HG02943 (cell line): ENCODE measurements at regions not wholly inside any gene's neighbourhood (a gene's known extent, or its start where the extent isn't known, plus 50 kb on each side); places are given as distances from the start of the nearest gene placed in this dataset.

ENCODE experiments used
- ATAC-seq: cut with Tn5 transposase; IDR thresholded peaks from one replicate; pipeline ENCODE4 v1.9.1; 2021; ENCODE audit warnings: mild to moderate bottlenecking, low read depth, moderate library complexity; ENCODE audit not compliant: unreplicated experiment

DNA sequence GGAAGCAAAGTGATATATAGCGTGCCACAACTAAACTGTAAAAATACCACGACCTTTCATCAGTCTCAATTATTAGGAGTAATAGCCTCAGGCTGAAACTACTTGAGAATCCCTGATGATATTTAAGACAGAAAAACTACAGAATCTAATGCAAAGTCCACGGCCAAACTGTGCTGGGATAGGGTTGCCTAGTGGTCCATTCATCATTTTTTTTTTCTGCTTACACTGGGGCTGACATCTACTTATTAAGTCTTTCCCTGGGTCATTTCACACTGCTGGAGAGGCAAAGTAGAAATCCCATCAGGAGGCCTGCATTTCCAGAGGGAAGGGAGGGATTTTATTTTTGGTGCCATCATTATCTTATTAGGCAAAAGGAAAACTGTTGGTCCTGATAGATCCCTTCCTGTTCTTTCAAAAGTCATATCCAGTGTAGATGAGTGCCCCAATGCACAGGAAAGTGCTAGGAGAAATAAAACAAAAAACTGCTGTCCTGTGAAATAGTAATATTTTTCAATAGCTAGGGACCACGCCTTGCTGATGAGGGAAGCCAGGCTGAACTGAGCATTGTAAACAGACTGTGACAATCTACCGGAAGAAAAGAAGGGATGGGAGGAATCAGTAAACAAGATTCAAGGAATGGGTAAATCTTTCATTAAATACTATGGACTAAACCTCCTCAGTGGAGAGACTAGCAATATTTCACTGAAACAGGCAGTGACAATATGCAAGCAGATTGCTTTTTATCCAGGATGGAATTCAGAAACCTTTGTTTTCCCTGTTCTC is 644.3 kb downstream of the IRS1 start:
- ATAC-seq = no peak

DNA sequence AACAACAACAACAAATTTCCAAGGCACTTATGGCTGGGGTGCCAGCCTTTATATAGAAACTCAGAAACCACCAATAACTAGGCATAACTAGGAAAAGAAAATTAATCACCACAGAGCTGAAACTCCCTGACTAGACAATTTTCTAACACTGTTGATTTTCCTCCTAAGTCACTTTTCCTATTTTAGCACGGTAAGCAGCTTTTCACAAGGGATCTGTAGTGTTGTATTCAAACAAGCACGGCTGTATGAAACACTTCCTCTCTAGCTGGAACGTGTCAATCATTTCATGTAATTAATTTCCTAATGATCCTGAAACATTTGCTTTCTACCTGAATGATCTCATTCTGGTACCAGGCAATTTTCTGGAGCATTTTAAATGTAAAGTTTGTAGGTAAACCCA is 645.0 kb downstream of the IRS1 start:
- ATAC-seq = no peak

DNA sequence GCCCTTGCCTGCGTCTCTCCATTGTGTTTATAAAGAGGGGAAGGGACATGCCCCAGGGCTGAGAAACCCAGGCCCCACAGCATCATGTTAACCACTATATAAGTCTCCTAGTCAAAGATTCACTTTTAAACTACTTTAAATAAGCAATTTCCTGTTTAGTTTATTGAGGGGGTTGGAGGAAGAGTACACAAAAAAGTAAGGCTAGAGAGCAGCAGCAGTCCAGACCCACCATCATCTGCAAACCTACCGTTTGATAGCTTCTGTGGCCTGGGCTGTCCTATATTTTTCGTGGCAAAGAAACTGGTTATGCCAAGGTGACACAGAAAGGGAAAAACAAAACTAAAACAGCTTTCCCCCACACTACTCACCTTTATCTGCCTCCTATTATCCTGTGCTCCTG is 646.1 kb downstream of the IRS1 start:
- no peak for ATAC-seq

DNA sequence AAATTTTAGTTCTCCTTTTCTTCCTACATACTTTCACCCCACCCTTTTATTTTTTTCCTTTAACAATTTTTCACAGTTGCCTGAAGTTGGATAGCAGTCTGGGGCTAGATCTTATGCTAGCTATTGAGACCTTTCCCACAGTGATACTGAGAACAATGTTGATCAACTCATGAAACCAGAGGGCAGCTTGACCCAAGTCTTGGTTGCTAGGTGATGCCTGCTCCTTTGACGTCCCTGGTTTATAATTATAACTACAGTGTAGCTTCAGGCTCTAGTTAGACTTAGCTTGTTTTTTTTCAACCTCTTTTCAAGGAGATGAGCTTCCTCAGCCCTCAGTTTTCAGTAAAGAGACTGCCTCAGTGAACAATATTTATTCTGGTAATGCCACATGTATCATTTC is 648.5 kb downstream of the IRS1 start:
- no peak for ATAC-seq

DNA sequence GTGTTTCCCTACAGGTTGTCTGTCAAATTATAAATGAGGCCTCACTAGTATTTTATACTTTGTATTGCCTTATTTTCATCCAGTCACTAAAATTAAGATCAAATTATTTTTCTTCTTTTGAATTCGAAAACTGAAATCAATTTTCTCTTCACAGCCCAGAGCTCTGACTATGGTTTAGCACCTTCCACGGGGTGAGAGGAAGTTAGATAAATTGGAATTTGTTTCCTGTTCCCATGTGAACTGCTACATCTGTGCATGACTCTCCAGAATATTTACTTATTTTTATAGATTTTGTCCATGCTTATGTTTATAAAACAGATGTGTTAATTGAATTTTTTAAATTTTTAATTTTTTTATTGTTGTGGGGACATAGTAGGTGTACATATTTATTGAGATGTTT is 656.5 kb downstream of the IRS1 start:
- no peak for ATAC-seq

DNA sequence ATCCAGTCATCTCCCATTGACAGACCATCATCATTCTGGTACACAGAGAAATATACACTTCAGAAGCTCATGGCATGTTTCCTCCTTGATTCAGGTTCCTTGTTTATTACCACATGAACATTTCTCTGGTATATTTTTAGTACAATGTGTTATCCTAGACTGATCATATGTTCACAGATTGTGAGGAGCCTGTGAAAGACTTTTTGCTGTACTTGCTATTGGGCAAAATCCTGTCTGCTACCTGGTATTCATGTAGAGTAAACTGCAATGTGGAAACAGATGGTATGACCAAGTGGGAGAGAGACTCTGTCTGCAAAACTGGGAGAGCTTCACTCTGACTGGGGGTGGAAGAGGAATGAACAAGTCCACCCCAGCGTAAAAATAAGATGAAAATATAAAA is 657.2 kb downstream of the IRS1 start:
- ATAC-seq = no peak

DNA sequence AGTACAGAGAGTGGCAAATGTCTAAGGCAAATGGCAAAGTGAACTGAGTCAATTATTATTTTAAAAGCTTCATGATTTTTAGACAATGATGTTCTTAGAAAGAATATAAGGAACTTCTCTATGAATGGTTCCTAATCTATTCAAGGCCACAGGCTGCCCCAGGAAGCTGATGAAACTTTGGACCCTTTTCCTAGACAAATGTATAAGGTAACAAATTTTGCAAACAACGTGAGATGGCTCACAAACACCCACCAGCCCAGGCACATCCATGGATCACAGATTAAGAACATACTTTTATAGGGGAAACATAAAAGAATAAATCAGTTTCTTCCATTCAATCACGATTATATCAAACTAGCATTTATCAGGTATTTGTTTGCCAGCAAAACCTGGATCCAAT is 659.0 kb downstream of the IRS1 start:
- ATAC-seq = no peak

DNA sequence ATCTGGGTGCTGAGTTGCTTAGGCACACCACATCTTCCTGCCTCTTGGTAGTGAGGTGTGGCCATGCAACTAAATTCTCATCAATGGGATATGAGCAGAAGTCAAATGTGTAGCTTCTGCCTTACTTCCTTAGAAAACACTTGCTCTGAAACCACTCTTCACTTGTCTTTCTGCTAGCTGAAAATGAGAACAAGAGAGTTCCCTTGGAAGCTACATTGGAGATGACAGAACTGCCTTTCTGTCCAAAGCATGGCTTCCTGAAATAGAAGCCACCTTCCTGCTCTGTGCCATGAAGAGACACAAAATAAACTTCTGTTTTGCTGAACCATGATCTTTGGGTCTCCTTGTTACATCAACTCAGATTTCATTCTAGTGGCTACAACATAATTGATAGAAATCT is 659.9 kb downstream of the IRS1 start:
- no peak for ATAC-seq

DNA sequence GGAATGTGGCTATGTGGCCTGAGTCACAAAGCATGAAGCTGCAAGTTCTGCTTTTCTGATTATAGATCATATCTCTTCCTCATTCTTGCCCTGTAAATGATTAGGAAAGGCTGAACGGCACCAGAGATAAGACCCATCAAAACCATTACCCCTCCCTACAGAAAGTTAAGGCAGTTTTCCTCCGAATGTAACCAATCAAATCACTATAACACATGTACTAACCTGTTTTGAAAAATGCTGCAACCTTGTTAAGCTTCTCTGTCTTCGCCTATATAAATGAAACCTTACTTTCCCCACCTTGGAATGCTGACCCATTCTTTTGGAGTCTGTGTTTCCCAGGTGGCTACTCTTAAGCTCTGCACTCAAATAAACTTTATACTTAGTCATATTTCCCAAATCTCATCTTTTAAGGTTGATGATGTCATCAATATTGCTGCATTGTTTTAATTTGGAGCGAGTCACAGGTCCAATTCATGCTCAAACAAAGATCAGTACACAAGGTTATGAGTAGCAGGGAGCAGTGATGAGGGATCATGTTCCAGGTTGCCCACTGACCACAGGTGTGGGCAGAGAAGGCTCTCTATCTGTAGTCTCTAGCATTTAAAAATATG is 662.3 kb downstream of the IRS1 start:
- ATAC-seq = no peak

DNA sequence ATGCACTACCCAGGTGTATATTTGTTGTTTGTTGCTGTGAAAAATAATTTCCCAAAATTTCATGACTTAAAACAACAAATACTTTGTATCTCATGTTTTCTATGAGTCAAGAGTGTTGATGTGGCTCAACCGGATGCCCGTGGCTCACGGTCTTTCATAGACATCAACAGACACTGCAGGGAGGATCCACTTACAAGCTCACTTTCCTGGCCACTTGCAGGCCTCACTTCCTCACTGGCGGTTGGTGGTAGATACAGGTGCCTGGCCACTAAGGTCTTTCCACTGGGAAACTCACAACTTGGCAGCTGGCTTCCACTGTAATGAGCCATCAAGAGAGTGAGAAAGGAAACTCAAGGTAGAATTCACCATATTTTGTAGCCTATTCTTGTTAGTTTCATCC is 662.9 kb downstream of the IRS1 start:
- no peak for ATAC-seq

DNA sequence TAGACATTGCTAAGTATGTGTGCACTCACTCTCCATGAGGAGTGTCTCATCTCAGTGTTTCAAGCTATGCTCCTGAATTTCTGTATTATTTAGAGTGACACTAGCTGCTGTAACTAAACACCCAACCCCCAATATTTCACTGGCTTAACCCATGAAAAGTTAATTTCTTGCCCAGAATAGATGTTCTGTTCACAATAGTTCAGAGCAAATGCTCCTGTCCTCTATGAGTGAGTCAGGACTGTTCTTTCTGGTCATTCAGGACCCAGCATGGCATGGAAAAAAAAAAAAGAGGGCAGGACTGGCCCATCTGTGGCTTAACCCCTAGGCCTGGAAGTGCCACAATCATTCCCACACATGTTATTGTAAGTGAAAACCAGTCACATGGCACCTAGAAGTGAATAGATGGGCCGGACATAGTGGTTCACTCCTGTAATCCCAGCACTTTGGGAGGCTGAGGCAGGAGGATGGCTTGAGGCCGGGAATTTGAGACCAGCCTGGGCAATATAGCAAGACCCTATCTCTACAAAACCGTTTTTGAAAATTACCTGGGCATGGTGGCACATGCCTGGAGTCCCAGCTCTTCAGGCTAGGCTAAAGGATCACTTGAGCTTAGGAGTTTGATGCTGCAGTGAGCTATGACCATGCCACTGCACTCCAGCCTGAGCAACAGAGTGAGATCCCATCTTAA is 663.6 kb downstream of the IRS1 start:
- ATAC-seq = no peak

DNA sequence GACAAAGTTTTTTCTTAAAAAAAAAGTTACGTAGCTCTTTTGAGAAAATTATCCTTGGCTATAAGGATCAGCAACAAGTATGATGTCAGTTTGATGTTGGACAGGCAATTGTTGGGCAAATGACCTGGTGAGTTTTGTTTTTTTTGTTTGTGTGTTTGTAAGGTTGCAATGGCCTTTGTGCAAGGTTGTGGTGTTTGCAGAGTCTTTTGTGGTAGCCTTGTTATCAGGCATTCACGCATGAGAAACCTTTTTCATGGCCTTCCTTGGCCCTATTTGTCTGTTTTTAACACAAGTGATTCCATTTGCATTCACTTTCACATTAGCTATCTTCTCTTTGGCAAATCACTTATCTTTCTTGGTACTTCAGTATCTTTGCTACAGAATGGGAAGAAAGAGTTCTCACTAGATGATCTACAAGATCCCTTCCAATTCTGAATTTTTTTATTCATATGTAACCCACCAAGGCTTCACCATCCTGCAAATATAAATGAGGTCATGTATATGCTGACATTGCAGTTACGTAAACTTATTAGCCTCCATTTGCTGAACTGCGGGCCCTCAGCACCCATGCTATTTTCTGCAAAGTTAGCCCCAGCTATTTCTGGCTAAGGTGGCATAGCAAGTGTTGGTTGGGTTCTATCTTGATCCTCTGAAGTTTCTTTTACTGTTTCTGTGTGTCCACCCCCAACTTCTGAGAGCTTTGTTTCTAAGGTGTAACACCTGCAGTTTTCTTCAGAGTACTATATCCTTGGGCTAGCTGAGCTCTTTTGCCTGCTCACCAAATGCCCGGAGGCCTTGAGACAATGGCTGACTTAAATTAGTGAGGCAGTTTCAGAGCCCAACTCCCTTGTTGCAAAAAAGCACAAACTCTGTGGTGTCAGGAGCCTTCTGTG is 667.1 kb downstream of the IRS1 start:
- ATAC-seq = no peak

DNA sequence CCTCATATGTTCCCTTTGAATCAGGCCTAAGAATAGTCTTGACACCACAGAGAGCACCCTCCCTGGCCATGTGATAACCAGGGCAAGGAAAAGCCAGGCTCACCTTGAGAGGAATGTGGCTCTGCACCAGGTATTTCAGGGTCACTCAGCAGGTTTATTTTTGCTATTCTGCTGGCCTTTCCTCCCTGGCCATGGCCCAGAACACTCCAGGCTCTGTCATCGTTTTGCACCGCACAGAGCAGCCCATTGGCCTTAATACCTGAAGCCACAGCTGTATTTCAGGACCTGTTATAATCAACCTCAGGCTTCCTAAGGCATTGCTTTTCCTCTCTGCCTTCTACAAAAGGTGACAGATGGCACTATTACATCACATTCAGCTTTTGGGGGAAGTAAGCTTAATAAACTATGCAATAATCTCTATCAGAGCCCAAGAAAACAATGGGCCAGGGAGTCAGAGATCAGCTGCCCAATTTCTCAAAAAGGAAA is 668.3 kb downstream of the IRS1 start:
- no peak for ATAC-seq

DNA sequence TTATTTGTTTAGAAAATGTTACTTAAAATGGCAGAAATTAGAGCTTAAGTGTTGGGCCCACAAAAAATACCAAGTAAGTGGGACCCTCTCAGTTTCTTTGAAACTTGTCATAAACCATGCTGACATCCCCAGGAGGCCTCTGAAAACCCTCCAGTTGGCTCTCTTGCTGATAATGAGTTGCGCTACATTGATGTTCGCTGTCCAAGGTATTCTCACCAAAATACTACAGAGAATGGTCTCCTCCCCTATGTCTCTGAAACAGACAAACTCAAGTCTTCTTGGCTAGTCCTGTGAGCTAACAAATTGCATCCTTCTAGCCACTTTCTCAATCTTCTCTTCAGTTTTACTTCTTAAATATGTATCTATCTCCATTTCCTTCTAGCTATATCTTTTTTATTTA is 669.4 kb downstream of the IRS1 start:
- ATAC-seq = no peak

DNA sequence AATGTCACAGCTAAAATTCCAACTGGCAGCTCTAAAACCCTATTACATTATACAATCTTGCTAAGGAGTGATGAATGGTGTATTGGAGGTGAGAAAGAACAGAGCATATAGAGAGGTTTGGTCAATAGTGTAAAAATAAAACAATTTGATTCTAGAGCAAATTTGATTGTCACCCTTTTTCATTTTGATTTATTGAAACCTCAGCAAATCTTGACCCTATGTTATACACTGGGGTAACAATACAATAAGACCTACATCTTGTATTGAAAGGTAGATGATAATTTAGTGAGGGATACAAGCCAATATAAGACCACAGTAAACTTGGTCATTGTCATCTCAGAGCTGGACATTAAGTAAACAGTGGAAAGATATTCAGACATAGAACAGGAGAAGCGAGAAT is 671.9 kb downstream of the IRS1 start:
- no peak for ATAC-seq

DNA sequence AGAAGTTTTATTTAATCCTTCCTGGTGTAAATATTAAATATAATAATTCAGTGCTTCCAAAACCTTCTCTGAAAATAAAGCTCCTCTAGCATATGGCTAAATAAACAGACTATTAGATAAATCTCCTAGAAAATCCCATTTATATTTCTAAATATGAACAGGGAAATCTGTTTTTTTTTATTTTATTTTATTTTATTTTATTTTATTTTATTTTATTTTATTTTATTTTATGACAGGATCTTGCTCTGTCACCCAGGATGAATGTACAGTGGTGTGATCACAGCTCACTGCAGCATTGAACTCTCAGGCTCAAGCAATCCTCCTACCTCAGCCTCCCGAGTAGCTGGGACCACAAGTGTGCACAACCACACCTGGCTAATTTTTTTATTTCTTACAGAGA is 673.5 kb downstream of the IRS1 start:
- no peak for ATAC-seq

DNA sequence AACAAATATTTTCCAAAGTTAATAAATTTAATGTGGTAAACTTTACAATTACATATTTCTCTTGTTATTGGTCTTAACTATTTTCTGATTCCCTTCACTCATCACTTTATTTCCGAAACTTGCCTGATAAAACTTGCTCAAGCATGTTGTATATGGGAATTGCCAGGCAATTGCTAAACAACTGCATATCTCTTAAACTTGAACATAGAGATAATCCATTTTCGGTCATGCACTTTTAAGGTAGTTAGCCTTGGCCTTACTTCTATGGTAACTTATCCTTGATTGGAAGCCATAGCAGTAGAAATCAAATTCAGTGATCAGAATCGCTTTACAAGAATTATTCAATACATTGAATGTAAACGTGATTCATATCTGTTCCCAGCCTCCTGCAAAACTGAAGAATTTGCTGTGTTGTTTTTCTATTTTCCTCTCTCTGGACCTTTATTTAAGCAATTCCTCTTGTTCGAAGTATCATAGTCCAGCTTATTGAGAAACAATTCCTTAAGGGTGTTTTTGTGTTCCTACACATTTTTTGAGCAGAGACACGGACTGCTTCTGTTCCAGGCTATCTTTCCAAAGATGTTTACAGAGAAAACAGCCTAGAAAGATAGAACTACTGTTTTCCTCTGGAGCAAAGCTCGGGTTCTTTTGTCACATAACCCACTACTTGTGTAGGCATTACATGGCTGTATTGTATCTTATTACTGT is 674.3 kb downstream of the IRS1 start:
- no peak for ATAC-seq

DNA sequence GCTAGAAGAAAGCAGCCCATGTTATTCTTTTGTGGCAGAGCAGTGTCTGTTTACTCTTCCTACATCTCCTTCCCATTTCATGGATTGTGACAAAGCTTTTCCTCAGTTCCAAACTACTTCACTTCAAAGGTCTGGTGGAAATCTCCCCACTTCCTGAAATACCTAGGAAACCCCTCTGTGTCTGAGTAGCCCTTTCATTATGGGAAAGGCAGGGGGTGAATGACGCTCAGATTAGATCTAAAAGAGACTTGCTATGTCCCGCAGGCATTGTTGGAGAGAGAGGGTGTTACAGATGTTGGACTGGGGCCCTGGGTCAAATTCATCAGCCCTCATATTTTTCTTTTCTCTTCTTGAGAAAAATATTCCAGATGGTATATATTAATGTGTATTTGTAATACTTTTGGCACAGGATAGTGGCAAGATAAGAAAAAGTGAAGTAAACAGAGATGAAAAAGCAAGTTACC is 675.0 kb downstream of the IRS1 start:
- ATAC-seq = no peak

DNA sequence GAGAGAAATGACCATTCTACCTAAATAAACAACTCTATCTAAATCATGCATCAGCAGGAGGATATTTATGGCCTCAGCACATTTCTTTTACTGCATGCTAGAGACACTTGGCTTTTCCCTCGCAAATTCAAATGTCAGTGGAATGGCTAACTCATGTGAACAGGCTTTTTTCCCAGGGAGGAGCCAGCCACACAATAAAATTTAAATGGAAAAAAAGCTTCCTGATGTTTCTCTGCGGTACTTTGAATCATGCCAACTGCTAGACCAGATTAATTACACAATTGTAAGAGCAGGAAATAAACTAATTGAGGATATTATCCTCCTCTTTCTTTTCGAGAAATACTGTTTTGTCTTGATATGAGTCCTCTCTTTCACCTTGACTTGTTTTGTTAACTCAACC is 676.3 kb downstream of the IRS1 start:
- no peak for ATAC-seq

DNA sequence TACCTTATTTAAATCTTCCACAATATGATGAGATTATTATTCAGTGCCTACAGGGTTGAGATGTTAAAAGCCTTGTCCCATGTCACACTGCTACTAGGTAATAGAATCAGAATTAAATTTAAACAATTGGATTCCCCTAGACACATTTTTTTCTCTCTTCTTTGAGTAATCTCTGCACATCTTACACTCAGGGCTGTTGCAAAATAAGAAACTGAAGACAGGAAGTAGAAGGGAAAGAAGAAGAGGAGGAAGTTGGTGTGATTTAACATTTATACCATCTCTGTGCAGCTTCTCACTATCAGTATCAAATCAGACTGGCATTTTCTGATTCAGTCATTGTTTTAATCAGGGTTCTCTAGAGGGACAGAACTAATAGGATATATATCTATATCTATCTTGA is 677.6 kb downstream of the IRS1 start:
- no peak for ATAC-seq
